Embryonic facial prominence (tissue), 1 donor: ENCODE measurements at regions not wholly inside any gene's neighbourhood (a gene's known extent, or its start where the extent isn't known, plus 50 kb on each side); places are given as distances from the start of the nearest gene placed in this dataset.

Experiments
- DNase-seq: peaks from one replicate; pipeline ENCODE4 v3.0.0-alpha.2; 2016; ENCODE audit errors: extremely low spot score

GRCh38 chr4:107166181-107166580 lies 130.1 kb upstream of the DKK2 start:
- no peak for DNase-seq

GRCh38 chr4:107164962-107165475 lies 128.9 kb upstream of the DKK2 start:
- no peak for DNase-seq

- no peak for DNase-seq
Measured at GRCh38 chr4:107156443-107156842, 120.3 kb upstream of the DKK2 start.

GRCh38 chr4:107155366-107155765 lies 119.3 kb upstream of the DKK2 start:
- DNase-seq, result no peak

GRCh38 chr4:107153956-107154355 lies 117.8 kb upstream of the DKK2 start:
- no peak for DNase-seq

GRCh38 chr4:107153228-107153627 lies 117.1 kb upstream of the DKK2 start:
- no peak for DNase-seq

- no peak for DNase-seq
Measured at GRCh38 chr4:107151173-107151572, 115.1 kb upstream of the DKK2 start.

- DNase-seq, result no peak
Measured at GRCh38 chr4:107148904-107149303, 112.8 kb upstream of the DKK2 start.

- no peak for DNase-seq
Measured at GRCh38 chr4:107147873-107148272, 111.8 kb upstream of the DKK2 start.

GRCh38 chr4:107138433-107138832 lies 102.3 kb upstream of the DKK2 start:
- DNase-seq, result no peak

GRCh38 chr4:107133965-107134653 lies 98.0 kb upstream of the DKK2 start:
- DNase-seq, result no peak

- no peak for DNase-seq
Measured at GRCh38 chr4:107131295-107131694, 95.2 kb upstream of the DKK2 start.

- DNase-seq, result no peak
Measured at GRCh38 chr4:107130157-107130556, 94.0 kb upstream of the DKK2 start.

GRCh38 chr4:107129611-107130010 lies 93.5 kb upstream of the DKK2 start:
- DNase-seq, result no peak

GRCh38 chr4:107129076-107129475 lies 93.0 kb upstream of the DKK2 start:
- no peak for DNase-seq

- DNase-seq, result no peak
Measured at GRCh38 chr4:107128116-107128515, 92.0 kb upstream of the DKK2 start.

GRCh38 chr4:107125496-107125895 lies 89.4 kb upstream of the DKK2 start:
- no peak for DNase-seq

- DNase-seq, result no peak
Measured at GRCh38 chr4:107122736-107123135, 86.6 kb upstream of the DKK2 start.

GRCh38 chr4:107120661-107121060 lies 84.5 kb upstream of the DKK2 start:
- no peak for DNase-seq

- no peak for DNase-seq
Measured at GRCh38 chr4:107117726-107118125, 81.6 kb upstream of the DKK2 start.

GRCh38 chr4:107115185-107115847 lies 79.2 kb upstream of the DKK2 start:
- no peak for DNase-seq

GRCh38 chr4:107114059-107114458 lies 77.9 kb upstream of the DKK2 start:
- no peak for DNase-seq

GRCh38 chr4:107098401-107098800 lies 62.3 kb upstream of the DKK2 start:
- DNase-seq, result no peak
